ENCODE measurements at regions not wholly inside any gene's neighbourhood (a gene's known extent, or its start where the extent isn't known, plus 50 kb on each side); places are given as distances from the start of the nearest gene placed in this dataset.

GRCh38 chr6:3522561-3523260, 65.9 kb upstream of the SLC22A23 start:
- DNase-seq: no peak

DNA sequence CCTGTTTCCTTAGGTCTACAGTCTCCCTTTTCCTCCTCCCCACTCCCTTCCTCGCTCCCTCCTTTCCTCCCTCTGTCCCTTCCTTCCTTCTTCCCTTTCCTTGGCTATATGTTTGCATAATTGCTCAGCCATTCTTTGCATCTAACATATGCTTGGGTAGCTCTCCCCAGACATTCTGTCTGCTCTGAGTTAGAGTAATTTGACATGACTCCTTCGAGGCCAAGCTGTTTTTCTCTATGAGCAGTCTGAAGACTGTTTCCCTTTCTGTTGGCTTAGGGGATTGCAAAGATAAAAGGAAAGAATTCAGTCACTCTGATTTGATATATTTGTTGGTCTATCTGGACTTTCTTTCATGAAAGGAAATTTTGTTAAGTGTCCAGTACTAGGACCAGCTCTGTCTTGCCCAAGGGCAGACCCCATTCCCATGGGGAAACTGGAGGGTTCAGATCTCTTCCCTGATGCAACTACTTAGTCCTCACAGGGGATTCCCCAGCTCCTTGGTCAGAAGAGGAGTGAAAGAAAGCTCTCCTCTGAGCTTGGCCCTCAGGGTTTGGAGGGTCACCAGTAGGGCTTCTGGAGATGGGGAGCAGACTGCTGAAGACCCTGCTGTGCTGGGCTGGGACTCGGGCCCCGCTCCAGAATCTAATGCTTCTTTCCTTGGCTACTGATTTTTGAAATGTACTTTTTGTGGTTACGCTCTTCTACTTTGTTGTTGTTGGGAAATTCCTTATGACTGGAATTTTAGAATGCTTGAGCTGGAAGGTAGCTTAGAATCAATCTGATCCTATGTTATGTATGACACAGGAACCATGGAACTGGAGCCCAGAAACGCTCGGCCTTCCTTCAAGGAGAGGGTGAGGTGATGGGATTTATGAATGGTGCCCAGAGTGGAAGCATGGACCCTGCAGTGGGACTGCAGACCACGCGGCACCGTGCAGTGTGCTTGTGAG, 63.7 kb upstream of the SLC22A23 start:
- DNase-seq: no peak

DNA sequence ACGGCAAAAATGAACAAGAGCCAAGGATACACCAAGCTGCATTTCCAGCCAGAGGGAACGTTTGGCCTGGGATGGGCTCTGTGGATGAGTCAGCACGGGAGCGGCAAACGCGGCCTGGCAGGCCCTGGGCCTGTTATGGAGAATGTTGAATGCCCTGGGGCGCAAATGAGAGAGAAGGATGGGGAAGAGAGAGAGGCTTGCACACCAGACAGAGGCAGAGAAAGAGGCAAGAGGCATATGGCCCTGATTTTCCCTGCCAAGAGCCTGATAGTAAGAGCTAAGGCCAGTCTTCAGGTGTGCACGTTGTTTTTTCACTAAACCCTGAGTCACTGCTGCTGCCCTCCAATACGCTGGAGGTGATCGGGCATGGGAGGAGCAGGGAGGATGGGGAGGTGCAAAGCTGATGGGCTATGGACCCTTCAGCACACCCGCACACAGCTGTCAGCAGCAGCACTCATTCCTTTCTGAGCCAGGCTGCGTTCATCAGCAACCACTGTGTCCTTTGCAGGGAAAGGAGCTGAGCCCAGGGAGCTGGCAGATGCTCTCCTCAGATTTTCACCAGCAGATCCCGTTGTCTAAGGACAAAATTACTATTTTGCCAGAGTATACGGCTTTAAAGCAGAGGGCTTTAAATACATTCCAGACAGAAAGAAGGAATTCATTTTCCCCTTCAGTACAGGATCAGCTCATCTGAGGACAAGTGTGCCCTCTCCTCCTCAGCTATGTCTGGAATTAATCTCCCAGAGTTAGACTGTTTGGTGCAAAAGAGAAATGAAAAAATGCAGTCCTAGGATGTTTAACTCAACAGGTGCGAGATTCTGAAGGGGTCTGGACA, 61.7 kb upstream of the SLC22A23 start:
- no peak for DNase-seq

GRCh38 chr6:3517350-3517749, 60.5 kb upstream of the SLC22A23 start:
- DNase-seq: no peak

- DNase-seq: no peak
These were observed 59.2 kb upstream of the SLC22A23 start for GRCh38 chr6:3516092-3516491.

DNA sequence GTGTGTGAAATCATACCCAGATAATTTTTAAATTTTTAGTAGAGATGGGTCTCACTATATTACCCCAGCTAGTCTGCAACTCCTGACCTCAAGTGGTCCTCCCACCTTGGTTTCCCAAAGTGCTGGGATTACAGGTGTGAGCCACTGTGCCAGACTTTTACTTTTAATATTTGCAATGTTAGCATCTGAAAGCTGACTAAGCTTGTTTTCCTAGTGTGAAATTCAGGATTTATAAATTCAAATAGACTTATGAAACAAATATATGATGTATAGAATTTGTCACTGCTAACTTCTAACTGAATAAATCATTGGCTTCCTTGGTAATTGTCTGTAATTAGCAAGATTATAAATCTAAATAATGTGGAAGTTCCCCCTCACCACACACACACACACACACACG, 58.8 kb upstream of the SLC22A23 start:
- DNase-seq: no peak

DNA sequence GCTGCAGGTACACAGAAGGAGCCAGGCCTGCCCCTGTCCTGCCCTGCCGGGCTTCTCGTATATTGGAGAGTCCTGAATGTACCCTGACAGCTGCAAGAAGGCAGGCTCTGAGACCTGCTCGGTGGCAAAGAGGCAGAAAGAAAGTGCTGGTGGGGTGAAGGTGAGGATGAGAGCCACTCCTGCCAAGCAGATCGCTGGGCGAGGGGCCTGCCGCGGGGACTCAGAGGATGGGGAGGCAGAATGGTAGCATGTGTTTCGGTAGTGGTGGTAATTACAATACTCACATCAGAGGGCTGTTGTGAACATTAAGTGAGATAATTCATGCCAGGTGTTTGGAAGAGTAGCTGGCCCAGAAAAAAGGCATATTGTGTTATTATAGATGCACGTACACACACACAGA, 56.6 kb upstream of the SLC22A23 start:
- DNase-seq: no peak

GRCh38 chr6:3512832-3513231, 56.0 kb upstream of the SLC22A23 start:
- DNase-seq: no peak

- DNase-seq: no peak
These were observed 53.8 kb upstream of the SLC22A23 start for GRCh38 chr6:3510617-3511016.

- no peak for DNase-seq
These were observed 53.3 kb upstream of the SLC22A23 start for GRCh38 chr6:3510178-3510577.

DNA sequence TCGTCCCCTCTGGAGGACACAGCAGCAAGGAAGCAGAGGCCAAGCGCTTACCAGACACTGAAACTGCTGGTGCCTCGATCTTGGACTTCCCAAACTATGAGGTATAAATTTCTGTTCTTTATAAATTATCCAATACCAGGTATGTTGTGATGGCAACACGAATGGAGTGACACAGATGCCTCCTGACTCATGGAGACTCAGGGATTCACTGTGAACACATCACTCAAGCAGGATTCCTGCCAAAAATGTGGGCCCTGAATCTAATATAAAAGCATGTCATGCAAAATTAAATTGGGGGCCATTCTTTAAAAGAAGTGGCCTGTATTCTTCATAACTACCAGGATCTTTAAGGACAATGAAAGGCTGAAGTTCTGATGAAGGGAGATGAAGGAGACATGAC, 52.5 kb upstream of the SLC22A23 start:
- DNase-seq: no peak

DNA sequence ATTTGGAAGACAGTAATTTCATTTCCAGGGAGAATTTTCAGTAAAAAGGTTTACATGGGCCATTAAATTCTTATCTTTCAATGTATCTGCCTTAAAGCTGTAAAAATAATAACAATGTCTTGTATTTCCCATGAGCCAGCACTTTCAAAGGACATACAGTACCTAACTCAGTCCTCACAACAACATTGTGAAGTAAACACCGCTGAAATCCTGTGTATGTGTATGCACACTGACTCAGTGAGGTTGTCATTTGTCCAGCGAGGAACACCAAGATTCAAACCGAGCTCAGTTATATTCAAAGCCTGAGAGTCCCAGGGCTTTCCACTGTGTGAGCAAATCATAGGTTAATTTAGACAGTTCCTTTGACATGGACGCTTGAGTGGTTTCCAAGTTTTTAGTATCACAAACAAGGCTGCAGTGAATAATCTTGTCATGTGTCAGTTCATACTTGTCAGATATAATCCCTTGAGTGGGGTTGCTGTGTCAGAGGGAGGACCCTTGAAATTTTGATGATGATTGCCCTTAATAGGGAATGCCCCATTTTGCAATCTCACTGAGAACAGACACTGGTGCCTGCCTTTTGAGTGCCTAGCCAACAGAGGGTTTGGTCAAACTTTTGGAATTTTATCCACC, 50.0 kb upstream of the SLC22A23 start:
- no peak for DNase-seq

Data from stimulated activated CD4-positive, alpha-beta T cell treated with anti-CD3 and anti-CD28 coated beads, Interleukin-1b, Interleukin-23, amount 100 ng/mL, for 48 hours (primary cell).